ENCODE measurements at regions not wholly inside any gene's neighbourhood (a gene's known extent, or its start where the extent isn't known, plus 50 kb on each side); places are given as distances from the start of the nearest gene placed in this dataset. TPM values are rescaled to one million over a fixed set of nuclear protein-coding genes. Genes with fewer than 3 reads are reported as not detected.

- no peak for DNase-seq (ENCODE audit: low read depth)
- TF ChIP-seq CTCF (IDR thresholded peaks at IDR 0.05; ENCODE audit: insufficient read depth, low read depth, low read length), result no peak
- H3K4me3 ChIP-seq (ENCODE audit: low read depth, low read length), result no peak overlapping the region
These were observed 79.7 kb upstream of the GNPDA2 start for GRCh38 chr4:44806071-44806470.

DNA sequence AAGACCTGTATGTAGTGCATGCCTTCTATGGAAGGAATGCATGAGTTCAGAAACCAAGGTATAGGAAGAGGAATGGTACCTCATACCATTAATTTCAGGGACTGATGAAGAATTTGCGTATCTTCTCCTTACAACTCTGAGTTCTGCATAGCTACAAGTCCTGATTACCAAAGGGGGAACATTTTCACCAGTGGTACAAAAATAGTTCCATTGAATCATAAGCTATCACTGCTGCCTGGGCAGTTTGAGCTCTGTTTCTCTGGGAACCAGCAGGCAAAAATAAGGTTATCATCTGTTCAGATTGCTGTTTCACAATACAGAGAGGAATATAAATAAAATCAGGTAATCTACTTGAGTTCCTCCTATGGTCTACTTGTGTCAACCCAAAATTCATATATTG, 77.9 kb upstream of the GNPDA2 start:
- no peak overlapping the region for H3K4me3 ChIP-seq (ENCODE audit: low read depth, low read length)
- DNase-seq (ENCODE audit: low read depth), result no peak
- no peak for TF ChIP-seq CTCF (IDR thresholded peaks at IDR 0.05; ENCODE audit: insufficient read depth, low read depth, low read length)

GRCh38 chr4:44801384-44801783, 75.0 kb upstream of the GNPDA2 start:
- no peak for TF ChIP-seq CTCF (IDR thresholded peaks at IDR 0.05; ENCODE audit: insufficient read depth, low read depth, low read length)
- no peak for DNase-seq (ENCODE audit: low read depth)
- H3K4me3 ChIP-seq (ENCODE audit: low read depth, low read length), result no peak overlapping the region

- no peak for TF ChIP-seq CTCF (IDR thresholded peaks at IDR 0.05; ENCODE audit: insufficient read depth, low read depth, low read length)
- H3K4me3 ChIP-seq (ENCODE audit: low read depth, low read length), result no peak overlapping the region
- no peak for DNase-seq (ENCODE audit: low read depth)
These were observed 65.5 kb upstream of the GNPDA2 start for GRCh38 chr4:44791831-44792230.

GRCh38 chr4:44777115-44777514, 50.8 kb upstream of the GNPDA2 start:
- H3K4me3 ChIP-seq (ENCODE audit: low read depth, low read length), result no peak overlapping the region
- DNase-seq (ENCODE audit: low read depth), result no peak
- TF ChIP-seq CTCF (IDR thresholded peaks at IDR 0.05; ENCODE audit: insufficient read depth, low read depth, low read length), result no peak

Small RNAs in the stretch of these regions (small RNA-seq; reads per million reads assigned to genes)
- gene RNU6-931P, result not detected

Data from fibroblast of villous mesenchyme (primary cell).